ENCODE measurements at regions not wholly inside any gene's neighbourhood (a gene's known extent, or its start where the extent isn't known, plus 50 kb on each side); places are given as distances from the start of the nearest gene placed in this dataset.

- no peak for DNase-seq (ENCODE audit: low read depth in 4 of 4, low spot score in 2 of 4)
Measured at GRCh38 chr14:98347686-98348085, 924.3 kb downstream of the BCL11B start.

- no peak for DNase-seq (ENCODE audit: low read depth in 4 of 4, low spot score in 2 of 4)
Measured at GRCh38 chr14:98348505-98348904, 923.5 kb downstream of the BCL11B start.

- DNase-seq (ENCODE audit: low read depth in 4 of 4, low spot score in 2 of 4) = no peak
Measured at GRCh38 chr14:98350213-98350612, 921.8 kb downstream of the BCL11B start.

GRCh38 chr14:98364961-98365360, 907.0 kb downstream of the BCL11B start:
- DNase-seq (ENCODE audit: low read depth in 4 of 4, low spot score in 2 of 4) = no peak

- DNase-seq (ENCODE audit: low read depth in 4 of 4, low spot score in 2 of 4) = no peak
Measured at GRCh38 chr14:98366429-98366828, 905.6 kb downstream of the BCL11B start.

GRCh38 chr14:98368221-98368620, 903.8 kb downstream of the BCL11B start:
- DNase-seq (ENCODE audit: low read depth in 4 of 4, low spot score in 2 of 4) = no peak

GRCh38 chr14:98368916-98369315, 903.1 kb downstream of the BCL11B start:
- DNase-seq (ENCODE audit: low read depth in 4 of 4, low spot score in 2 of 4) = no peak

- DNase-seq (ENCODE audit: low read depth in 4 of 4, low spot score in 2 of 4) = no peak
Measured at GRCh38 chr14:98369344-98369743, 902.7 kb downstream of the BCL11B start.

GRCh38 chr14:98370352-98370751, 901.6 kb downstream of the BCL11B start:
- DNase-seq (ENCODE audit: low read depth in 4 of 4, low spot score in 2 of 4) = no peak

GRCh38 chr14:98371141-98371540, 900.9 kb downstream of the BCL11B start:
- DNase-seq (ENCODE audit: low read depth in 4 of 4, low spot score in 2 of 4) = no peak

- DNase-seq (ENCODE audit: low read depth in 4 of 4, low spot score in 2 of 4) = no peak
Measured at GRCh38 chr14:98374136-98374535, 897.9 kb downstream of the BCL11B start.

- no peak for DNase-seq (ENCODE audit: low read depth in 4 of 4, low spot score in 2 of 4)
Measured at GRCh38 chr14:98375566-98375965, 896.4 kb downstream of the BCL11B start.

- no peak for DNase-seq (ENCODE audit: low read depth in 4 of 4, low spot score in 2 of 4)
Measured at GRCh38 chr14:98379830-98380229, 892.2 kb downstream of the BCL11B start.

- no peak for DNase-seq (ENCODE audit: low read depth in 4 of 4, low spot score in 2 of 4)
Measured at GRCh38 chr14:98382662-98383061, 889.3 kb downstream of the BCL11B start.

GRCh38 chr14:98385851-98386250, 886.1 kb downstream of the BCL11B start:
- DNase-seq (ENCODE audit: low read depth in 4 of 4, low spot score in 2 of 4) = no peak

- no peak for DNase-seq (ENCODE audit: low read depth in 4 of 4, low spot score in 2 of 4)
Measured at GRCh38 chr14:98391061-98391460, 880.9 kb downstream of the BCL11B start.

- no peak for DNase-seq (ENCODE audit: low read depth in 4 of 4, low spot score in 2 of 4)
Measured at GRCh38 chr14:98393527-98393926, 878.5 kb downstream of the BCL11B start.

- no peak for DNase-seq (ENCODE audit: low read depth in 4 of 4, low spot score in 2 of 4)
Measured at GRCh38 chr14:98404811-98405210, 867.2 kb downstream of the BCL11B start.

GRCh38 chr14:98408024-98408555, 863.9 kb downstream of the BCL11B start:
- no peak for DNase-seq (ENCODE audit: low read depth in 4 of 4, low spot score in 2 of 4)

- DNase-seq (ENCODE audit: low read depth in 4 of 4, low spot score in 2 of 4) = no peak
Measured at GRCh38 chr14:98408713-98409112, 863.3 kb downstream of the BCL11B start.

GRCh38 chr14:98411154-98411553, 860.8 kb downstream of the BCL11B start:
- DNase-seq (ENCODE audit: low read depth in 4 of 4, low spot score in 2 of 4) = no peak

GRCh38 chr14:98412431-98412830, 859.6 kb downstream of the BCL11B start:
- no peak for DNase-seq (ENCODE audit: low read depth in 4 of 4, low spot score in 2 of 4)

GRCh38 chr14:98415766-98416165, 856.2 kb downstream of the BCL11B start:
- DNase-seq (ENCODE audit: low read depth in 4 of 4, low spot score in 2 of 4) = no peak

Measured in left renal cortex interstitium (tissue), 4 donors.